GM18498 (cell line): ENCODE measurements at regions not wholly inside any gene's neighbourhood (a gene's known extent, or its start where the extent isn't known, plus 50 kb on each side); places are given as distances from the start of the nearest gene placed in this dataset.
"Not testable (repeated sequence)": the region's sequence is repeated elsewhere in the genome, so short reads cannot be mapped to it uniquely, and the experiment has no call there.

Source experiments
- ATAC-seq: cut with Tn5 transposase; IDR thresholded peaks from one replicate; pipeline ENCODE4 v1.9.1; 2021; ENCODE audit warnings: mild to moderate bottlenecking, moderate library complexity; ENCODE audit not compliant: unreplicated experiment

DNA sequence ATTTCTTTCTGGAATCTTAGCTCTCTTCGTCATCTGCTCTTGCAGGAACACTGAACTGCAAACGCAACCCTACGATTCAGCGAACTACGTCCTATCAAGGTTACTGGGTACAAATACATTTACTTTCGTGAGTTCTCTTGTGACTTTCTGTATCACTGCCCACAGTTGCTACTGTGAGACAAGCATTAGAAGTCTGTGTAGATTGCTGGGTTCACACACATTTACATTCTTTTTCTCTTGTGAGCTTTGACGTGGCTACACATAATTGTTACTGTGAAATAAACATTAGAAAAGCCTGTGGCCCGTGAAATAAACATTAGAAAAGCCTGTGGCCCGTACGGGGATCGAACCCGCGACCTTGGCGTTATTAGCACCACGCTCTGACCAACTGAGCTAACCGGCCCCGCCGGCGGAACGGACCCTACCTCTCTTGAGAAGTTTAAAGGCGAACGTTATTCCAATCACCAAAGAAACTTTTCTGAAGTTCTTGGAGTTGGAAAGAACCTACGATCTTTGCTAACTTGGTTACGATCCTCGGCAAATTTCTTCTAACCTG is 61.2 kb upstream of the ZNF322 start:
- not testable (repeated sequence) for ATAC-seq

DNA sequence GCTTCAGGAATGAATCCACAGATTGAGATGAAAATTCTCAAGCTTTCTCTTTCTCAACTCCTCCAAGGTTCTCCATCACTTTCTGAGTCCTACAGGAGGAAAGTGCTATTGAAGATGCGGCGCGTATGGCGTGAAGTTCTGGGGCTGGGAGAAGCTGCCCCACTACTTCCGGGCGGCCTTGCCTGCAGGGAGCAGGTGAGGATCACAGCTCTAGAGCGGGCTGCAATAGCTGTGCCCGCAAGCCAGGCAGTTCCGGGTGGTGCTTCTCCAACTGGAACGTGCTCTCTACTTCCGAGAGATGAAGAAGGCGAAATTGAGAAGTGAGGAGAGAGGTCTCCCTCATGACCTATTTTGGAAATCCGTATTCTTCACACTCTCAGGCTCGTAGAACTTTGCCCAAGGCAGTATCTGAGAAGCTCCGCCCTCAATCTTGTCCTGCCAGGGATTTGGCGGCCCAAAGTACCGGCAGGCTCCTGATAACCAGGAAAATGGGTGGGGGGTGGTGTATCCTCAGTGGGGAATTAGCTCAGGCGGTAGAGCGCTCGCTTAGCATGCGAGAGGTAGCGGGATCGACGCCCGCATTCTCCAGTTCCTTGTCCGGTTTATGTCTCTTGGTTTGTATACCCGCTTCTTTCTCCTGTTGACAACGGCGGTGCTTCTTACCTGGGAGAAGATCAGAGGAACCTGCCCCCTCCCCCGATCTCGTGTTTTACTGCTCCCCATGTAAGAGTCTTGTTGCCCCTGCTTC is 70.6 kb upstream of the ZNF322 start:
- ATAC-seq: not testable (repeated sequence)

DNA sequence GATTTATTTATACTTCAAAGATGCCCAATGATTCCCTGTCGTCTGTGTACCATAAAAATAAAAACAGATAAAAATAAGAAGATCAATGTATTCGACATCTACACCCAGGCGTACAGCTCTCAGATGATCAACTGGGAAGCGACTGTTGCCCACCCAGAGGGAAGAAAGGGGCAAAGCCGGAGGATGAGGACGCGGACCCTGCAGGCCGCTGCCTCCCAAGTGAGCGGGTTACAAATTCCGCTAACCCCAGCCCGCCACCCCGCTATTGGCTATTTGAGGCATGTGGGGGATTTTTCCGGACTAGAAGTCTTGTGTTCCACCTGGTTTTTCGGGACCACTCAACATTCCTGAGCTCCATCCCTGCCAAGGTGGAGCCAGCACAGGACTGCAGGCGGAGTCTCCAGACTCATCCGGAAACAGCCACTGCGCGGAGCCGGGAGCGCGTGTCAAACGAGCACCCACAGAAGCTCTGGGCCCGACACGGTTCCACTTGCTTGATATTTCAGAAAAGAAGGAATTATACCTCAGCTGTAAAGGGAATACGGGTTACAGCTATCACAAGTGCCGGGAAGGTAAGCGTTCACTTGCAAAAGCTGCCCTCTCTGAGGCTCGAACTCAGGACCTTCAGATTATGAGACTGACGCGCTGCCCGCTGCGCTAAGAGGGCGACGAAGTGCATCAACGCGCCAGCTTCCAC is 75.4 kb upstream of the ZNF322 start:
- not testable (repeated sequence) for ATAC-seq

- ATAC-seq: no peak
Observed at GRCh38 chr6:26739811-26740210, 80.3 kb upstream of the ZNF322 start.

GRCh38 chr6:26743157-26743821 is 83.7 kb upstream of the ZNF322 start:
- no peak for ATAC-seq

GRCh38 chr6:26743941-26744699 is 84.6 kb upstream of the ZNF322 start:
- no peak for ATAC-seq

DNA sequence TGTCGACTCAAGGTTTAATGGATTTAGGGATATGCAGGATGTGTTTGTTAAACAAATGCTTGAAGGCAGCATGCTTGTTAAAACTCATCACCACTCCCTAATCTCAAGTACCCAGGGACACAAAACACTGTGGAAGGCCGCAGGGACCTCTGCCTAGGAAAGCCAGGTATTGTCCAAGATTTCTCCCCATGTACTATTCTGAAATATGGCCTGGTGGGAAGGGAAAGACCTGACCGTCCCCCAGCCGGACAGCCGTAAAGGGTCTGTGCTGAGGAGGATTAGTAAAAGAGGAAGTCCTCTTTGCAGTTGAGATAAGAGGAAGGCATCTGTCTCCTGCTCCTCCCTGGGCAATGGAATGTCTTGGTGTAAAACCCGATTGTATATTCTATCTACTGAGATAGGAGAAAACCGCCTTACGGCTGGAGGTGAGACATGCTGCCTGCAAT is 85.3 kb upstream of the ZNF322 start:
- not testable (repeated sequence) for ATAC-seq

GRCh38 chr6:26745964-26746363 is 86.4 kb upstream of the ZNF322 start:
- ATAC-seq: not testable (repeated sequence)

GRCh38 chr6:26749126-26749758 is 89.7 kb upstream of the ZNF322 start:
- not testable (repeated sequence) for ATAC-seq

- ATAC-seq: not testable (repeated sequence)
Observed at GRCh38 chr6:26749759-26750126, 90.2 kb upstream of the ZNF322 start.

GRCh38 chr6:26754212-26754611 is 94.7 kb upstream of the ZNF322 start:
- ATAC-seq: no peak

GRCh38 chr6:26754801-26755200 is 95.3 kb upstream of the ZNF322 start:
- ATAC-seq: not testable (repeated sequence)

DNA sequence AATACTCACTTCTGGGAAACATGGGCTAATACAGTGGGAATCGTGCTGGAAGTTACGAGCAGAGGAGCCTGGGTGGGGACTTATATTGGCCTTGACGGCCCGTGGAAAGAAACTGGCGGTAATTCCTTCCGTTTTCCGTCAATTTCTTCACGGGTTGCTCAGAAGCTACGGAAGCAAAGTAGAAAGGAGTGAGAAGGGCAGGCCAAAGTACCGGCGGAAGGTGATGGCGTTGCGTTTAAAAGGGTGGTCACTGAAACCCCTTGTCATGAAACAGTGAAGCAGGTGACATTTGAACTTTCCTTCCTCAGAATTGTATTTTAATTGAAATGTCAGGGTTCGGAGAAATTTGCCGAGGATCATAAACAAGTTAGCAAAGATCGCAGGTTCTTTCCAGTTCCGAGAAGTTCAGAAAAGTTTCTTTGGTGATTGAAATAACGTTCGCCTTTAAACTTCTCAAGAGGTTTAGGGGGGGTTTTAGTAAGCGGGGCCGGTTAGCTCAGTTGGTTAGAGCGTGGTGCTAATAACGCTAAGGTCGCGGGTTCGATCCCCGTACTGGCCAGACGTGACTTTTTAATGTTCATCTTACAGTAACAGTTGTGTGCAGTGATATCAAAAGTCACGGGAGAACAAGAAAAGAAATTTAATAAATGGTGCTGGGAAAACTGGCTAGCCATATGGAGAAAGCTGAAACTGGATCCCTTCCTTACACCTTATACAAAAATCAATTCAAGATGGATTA is 96.7 kb upstream of the ZNF322 start:
- ATAC-seq: not testable (repeated sequence)

- not testable (repeated sequence) for ATAC-seq
Observed at GRCh38 chr6:26766203-26766902, 106.8 kb upstream of the ZNF322 start.

- not testable (repeated sequence) for ATAC-seq
Observed at GRCh38 chr6:26770941-26771666, 111.6 kb upstream of the ZNF322 start.

DNA sequence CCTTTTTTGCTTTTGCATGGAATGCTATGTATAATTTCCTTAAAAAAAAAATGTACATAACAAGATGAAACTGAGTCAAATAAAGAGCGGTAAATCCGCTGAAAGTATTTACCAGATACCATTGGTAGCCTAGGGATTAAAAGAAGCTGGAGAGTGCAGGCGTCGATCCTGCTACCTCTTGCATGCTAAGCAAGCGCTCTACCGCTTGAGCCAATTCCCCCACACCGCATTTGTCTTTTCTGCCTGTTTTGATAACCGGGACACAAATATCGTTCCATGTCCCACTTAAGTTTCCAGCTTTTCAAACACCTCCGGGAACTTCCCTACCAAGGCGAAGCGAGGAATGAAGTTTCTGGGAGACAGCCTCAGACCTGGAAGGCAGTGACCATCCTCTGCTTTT is 113.9 kb upstream of the ZNF322 start:
- not testable (repeated sequence) for ATAC-seq

DNA sequence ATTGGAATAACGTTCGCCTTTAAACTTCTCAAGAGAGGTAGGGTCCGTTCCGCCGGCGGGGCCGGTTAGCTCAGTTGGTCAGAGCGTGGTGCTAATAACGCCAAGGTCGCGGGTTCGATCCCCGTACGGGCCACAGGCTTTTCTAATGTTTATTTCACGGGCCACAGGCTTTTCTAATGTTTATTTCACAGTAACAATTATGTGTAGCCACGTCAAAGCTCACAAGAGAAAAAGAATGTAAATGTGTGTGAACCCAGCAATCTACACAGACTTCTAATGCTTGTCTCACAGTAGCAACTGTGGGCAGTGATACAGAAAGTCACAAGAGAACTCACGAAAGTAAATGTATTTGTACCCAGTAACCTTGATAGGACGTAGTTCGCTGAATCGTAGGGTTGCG is 121.0 kb upstream of the ZNF322 start:
- ATAC-seq: not testable (repeated sequence)
